SH-SY5Y (cell line): ENCODE measurements at regions not wholly inside any gene's neighbourhood (a gene's known extent, or its start where the extent isn't known, plus 50 kb on each side); places are given as distances from the start of the nearest gene placed in this dataset.

Experiments used
- GATA2 ChIP-seq: IDR thresholded peaks from 2 replicates; pipeline ENCODE4 v1.6.1; 2011; ENCODE audit warnings: mild to moderate bottlenecking, low read depth, low read length
- GATA3 ChIP-seq: IDR thresholded peaks from 2 replicates; pipeline ENCODE4 v1.6.1; 2011; ENCODE audit warnings: low read depth, mild to moderate bottlenecking, low read length, moderate library complexity

DNA sequence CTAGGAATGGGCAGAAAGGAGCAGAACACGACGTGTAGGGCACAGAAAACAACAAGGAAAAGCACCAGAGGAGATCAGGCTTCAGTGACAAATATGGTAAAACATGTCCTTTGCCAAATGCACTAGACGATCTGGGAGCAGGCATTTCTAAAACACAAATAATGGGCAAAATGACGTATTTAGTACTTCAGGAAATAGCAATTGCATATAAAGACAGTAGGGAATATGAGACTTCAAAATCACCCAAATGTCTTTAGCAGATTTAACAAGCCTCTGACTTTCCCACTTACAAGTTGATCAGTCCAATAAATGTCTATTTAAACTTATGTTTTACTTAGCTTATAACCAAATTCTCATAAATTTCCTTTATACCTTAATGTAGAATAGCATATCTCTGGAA is 969.6 kb upstream of the C9orf72 start:
- TF ChIP-seq GATA2 = no peak
- no peak for TF ChIP-seq GATA3
